ENCODE measurements at regions not wholly inside any gene's neighbourhood (a gene's known extent, or its start where the extent isn't known, plus 50 kb on each side); places are given as distances from the start of the nearest gene placed in this dataset.

DNA sequence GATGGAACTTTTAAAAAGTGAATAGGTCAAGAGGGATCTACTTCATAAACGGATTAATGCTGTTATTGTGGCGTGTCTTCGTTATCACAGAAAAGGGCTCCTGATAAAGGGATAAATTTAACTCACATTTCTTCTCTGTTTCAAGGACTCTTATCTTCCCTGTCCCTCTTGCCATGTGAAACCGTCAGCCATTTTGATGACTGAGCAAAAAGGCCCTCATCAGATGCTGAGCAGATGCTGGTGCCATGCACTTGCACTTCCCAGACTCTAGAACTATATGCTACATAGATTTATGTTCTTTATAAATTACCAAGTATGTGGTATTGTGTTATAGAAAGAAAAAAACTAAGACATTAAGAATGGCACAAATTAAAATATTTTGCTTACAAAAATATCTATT is 1011.8 kb upstream of the GBE1 start:
- no peak for TF ChIP-seq SPI1 (IDR thresholded peaks at IDR 0.05; ENCODE audit: borderline replicate concordance, low read depth)
- no peaks in the 10 kb centered on the region for H3K27me3 ChIP-seq (ENCODE audit: insufficient read depth, poor library complexity, severe bottlenecking)
- H3K4me3 ChIP-seq (replicated peaks; ENCODE audit: insufficient read depth, low read length), result no peak overlapping the region
- no peak overlapping the region for H3K27ac ChIP-seq (replicated peaks)
- no peak for DNase-seq (ENCODE audit: low read depth in 1 of 2, low spot score in 1 of 2)

DNA sequence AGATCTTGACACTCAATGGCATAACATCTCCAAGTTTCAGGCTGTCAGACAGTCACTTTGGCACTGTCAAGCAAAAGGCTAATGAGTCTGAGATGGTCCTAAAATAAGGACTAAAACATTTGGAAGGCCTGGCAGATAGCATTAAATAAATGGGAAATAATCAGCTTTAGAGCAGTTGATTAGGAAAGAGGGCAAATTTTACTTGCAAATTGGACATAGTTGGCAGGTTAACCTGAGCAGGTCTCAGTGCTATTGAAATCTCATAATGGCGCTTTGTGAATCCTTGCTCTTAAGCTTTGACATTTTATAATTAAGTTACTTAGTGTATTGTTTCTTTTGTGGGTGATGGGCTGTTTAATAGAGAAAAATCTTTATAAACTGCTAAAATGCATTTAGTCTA is 1003.1 kb upstream of the GBE1 start:
- no peak overlapping the region for H3K27ac ChIP-seq (replicated peaks)
- TF ChIP-seq GABPA (IDR thresholded peaks at IDR 0.05; ENCODE audit: low read depth), result no peak
- no peak for TF ChIP-seq POLR2AphosphoS5 (IDR thresholded peaks at IDR 0.05; ENCODE audit: low read depth)
- no peak for TF ChIP-seq SPI1 (IDR thresholded peaks at IDR 0.05; ENCODE audit: borderline replicate concordance, low read depth)
- TF ChIP-seq, protein P1, sequence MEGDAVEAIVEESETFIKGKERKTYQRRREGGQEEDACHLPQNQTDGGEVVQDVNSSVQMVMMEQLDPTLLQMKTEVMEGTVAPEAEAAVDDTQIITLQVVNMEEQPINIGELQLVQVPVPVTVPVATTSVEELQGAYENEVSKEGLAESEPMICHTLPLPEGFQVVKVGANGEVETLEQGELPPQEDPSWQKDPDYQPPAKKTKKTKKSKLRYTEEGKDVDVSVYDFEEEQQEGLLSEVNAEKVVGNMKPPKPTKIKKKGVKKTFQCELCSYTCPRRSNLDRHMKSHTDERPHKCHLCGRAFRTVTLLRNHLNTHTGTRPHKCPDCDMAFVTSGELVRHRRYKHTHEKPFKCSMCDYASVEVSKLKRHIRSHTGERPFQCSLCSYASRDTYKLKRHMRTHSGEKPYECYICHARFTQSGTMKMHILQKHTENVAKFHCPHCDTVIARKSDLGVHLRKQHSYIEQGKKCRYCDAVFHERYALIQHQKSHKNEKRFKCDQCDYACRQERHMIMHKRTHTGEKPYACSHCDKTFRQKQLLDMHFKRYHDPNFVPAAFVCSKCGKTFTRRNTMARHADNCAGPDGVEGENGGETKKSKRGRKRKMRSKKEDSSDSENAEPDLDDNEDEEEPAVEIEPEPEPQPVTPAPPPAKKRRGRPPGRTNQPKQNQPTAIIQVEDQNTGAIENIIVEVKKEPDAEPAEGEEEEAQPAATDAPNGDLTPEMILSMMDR (IDR thresholded peaks at IDR 0.05; ENCODE audit: insufficient read depth, low read length), result no peak
- TF ChIP-seq, protein P2, sequence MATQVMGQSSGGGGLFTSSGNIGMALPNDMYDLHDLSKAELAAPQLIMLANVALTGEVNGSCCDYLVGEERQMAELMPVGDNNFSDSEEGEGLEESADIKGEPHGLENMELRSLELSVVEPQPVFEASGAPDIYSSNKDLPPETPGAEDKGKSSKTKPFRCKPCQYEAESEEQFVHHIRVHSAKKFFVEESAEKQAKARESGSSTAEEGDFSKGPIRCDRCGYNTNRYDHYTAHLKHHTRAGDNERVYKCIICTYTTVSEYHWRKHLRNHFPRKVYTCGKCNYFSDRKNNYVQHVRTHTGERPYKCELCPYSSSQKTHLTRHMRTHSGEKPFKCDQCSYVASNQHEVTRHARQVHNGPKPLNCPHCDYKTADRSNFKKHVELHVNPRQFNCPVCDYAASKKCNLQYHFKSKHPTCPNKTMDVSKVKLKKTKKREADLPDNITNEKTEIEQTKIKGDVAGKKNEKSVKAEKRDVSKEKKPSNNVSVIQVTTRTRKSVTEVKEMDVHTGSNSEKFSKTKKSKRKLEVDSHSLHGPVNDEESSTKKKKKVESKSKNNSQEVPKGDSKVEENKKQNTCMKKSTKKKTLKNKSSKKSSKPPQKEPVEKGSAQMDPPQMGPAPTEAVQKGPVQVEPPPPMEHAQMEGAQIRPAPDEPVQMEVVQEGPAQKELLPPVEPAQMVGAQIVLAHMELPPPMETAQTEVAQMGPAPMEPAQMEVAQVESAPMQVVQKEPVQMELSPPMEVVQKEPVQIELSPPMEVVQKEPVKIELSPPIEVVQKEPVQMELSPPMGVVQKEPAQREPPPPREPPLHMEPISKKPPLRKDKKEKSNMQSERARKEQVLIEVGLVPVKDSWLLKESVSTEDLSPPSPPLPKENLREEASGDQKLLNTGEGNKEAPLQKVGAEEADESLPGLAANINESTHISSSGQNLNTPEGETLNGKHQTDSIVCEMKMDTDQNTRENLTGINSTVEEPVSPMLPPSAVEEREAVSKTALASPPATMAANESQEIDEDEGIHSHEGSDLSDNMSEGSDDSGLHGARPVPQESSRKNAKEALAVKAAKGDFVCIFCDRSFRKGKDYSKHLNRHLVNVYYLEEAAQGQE (IDR thresholded peaks at IDR 0.05; ENCODE audit: insufficient replicate concordance, low read depth), result no peak
- no peak for DNase-seq (ENCODE audit: low read depth in 1 of 2, low spot score in 1 of 2)

DNA sequence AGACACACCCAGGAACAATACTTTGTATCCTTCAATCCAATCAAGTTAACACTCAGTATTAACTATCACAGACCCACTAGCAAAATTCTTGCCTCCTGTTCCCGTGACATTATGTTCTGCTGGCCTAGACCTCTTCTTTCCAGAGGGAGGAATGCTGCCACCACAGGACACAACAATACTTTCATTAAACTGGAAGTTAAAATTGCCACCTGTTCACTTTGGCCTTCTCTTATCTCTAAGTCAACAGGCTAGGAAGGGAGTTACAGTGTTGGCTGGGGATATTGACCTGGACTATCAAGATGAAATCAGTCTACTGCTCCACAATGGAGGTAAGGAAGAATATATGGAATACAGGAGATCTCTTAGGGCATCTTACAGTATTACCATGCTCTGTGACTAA is 1000.4 kb upstream of the GBE1 start:
- no peak for DNase-seq (ENCODE audit: low read depth in 1 of 2, low spot score in 1 of 2)
- H3K4me3 ChIP-seq (replicated peaks; ENCODE audit: insufficient read depth, low read length), result no peak overlapping the region
- no peaks in the 10 kb centered on the region for H3K27me3 ChIP-seq (ENCODE audit: insufficient read depth, poor library complexity, severe bottlenecking)
- TF ChIP-seq, protein P2 (IDR thresholded peaks at IDR 0.05; ENCODE audit: insufficient replicate concordance, low read depth), result no peak
- TF ChIP-seq SPI1 (IDR thresholded peaks at IDR 0.05; ENCODE audit: borderline replicate concordance, low read depth), result no peak
- no peak overlapping the region for H3K27ac ChIP-seq (replicated peaks)

More for the DNA sequence above, 1003.1 kb upstream of the GBE1 start:
- Histone ChIP-seq H3K27me3 (ENCODE audit: insufficient read depth, poor library complexity, severe bottlenecking) (no peaks in the 10 kb centered on the region), H3K4me3 (replicated peaks; ENCODE audit: insufficient read depth, low read length) (no peak overlapping the region)

DNA sequence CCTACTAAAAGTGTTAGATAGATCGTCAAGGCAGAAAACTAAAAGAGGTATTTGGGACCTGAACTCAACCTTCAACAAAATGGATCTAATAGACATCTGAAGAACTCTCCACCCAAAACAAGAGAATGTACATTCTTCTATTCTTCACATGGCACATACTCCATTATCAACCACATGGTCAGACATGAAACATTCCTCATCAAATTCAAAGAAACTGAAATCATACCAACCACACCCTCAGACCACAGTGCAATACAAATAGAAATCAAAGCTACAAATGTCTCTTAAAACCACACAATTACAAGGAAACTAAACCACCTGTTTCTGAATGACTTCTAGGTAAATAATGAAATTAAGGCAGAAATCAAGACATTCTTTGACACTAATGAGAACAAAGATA is 984.1 kb upstream of the GBE1 start:
- Histone ChIP-seq H3K4me3 (replicated peaks; ENCODE audit: insufficient read depth, low read length) (no peak overlapping the region), H3K27me3 (ENCODE audit: insufficient read depth, poor library complexity, severe bottlenecking) (no peaks in the 10 kb centered on the region), H3K27ac (replicated peaks) (no peak overlapping the region)
- TF ChIP-seq GABPA (IDR thresholded peaks at IDR 0.05; ENCODE audit: low read depth) (no peak), POLR2AphosphoS5 (IDR thresholded peaks at IDR 0.05; ENCODE audit: low read depth) (no peak), SPI1 (IDR thresholded peaks at IDR 0.05; ENCODE audit: borderline replicate concordance, low read depth) (no peak)
- TF ChIP-seq, protein P2 (IDR thresholded peaks at IDR 0.05; ENCODE audit: insufficient replicate concordance, low read depth), result no peak
- TF ChIP-seq, protein P1 (IDR thresholded peaks at IDR 0.05; ENCODE audit: insufficient read depth, low read length), result no peak
- no peak for DNase-seq (ENCODE audit: low read depth in 1 of 2, low spot score in 1 of 2)

Measured in HL-60 (cell line).